H1 (cell line): ENCODE measurements at regions not wholly inside any gene's neighbourhood (a gene's known extent, or its start where the extent isn't known, plus 50 kb on each side); places are given as distances from the start of the nearest gene placed in this dataset.

Source experiments
- CTCF ChIA-PET: fragments of 300-600 bp; sonication (Branson Sonifier 250); formaldehyde crosslinking; loops from one replicate; lab custom pipeline; 2021; ENCODE audit not compliant: partially characterized antibody; lab: Charles Lee
- POLR2A ChIA-PET: fragments of 300-600 bp; sonication (Branson Sonifier 250); formaldehyde crosslinking; loops from one replicate; lab custom pipeline; 2021; ENCODE audit warnings: inconsistent platforms; ENCODE audit not compliant: partially characterized antibody; lab: Charles Lee
- DNase-seq, 2 experiments: peaks; one replicate each; pipeline versions ENCODE4 v3.0.0 to v3.0.0-alpha.2; 2010 to 2022; ENCODE audit warnings: low spot score in 2 of 2, low read depth in 1 of 2, mixed read lengths in 1 of 2
- FAIRE-seq: peaks from 2 replicates; lab custom pipeline; 2011; peaks lifted over from hg19 to GRCh38; lab: Jason Lieb, UNC
- H2AFZ ChIP-seq: 2 replicates; pipeline ENCODE4 v1.8.1; 2012; ENCODE audit warnings: low read length, inconsistent platforms
- H2AK5ac ChIP-seq: 2 replicates; pipeline ENCODE4 v1.6.1; 2013; ENCODE audit warnings: low read depth, low read length
- H2BK120ac ChIP-seq: replicated peaks from 2 replicates; pipeline ENCODE3; 2013; ENCODE audit warnings: low read depth, low read length, inconsistent platforms
- H2BK12ac ChIP-seq: 2 replicates; pipeline ENCODE4 v1.6.1; 2013; ENCODE audit warnings: low read depth, low read length
- H2BK15ac ChIP-seq: 2 replicates; pipeline ENCODE4 v1.6.1; 2013; ENCODE audit warnings: low read length
- H2BK20ac ChIP-seq: 2 replicates; pipeline ENCODE4 v1.6.1; 2013; ENCODE audit warnings: low read length
- H2BK5ac ChIP-seq: 2 replicates; pipeline ENCODE4 v1.6.1; 2013; ENCODE audit warnings: low read depth, low read length
- H3K14ac ChIP-seq: 2 replicates; pipeline ENCODE4 v1.6.1; 2013; ENCODE audit warnings: inconsistent platforms; ENCODE audit not compliant: insufficient read length
- H3K18ac ChIP-seq: 2 replicates; pipeline ENCODE4 v1.6.1; 2013; ENCODE audit warnings: low read length; ENCODE audit errors: extremely low read depth
- H3K23ac ChIP-seq: 2 replicates; pipeline ENCODE4 v1.6.1; 2013; ENCODE audit warnings: inconsistent platforms; ENCODE audit not compliant: insufficient read length
- H3K23me2 ChIP-seq: 2 replicates; pipeline ENCODE4 v1.6.1; 2013; ENCODE audit warnings: low read depth, low read length
- H3K27ac ChIP-seq: 2 replicates; pipeline ENCODE4 v1.6.1; 2011; ENCODE audit warnings: low read depth, low read length, inconsistent platforms
- H3K27me3 ChIP-seq, 4 experiments: replicated peaks in 1 of 4; 1 replicate in 1 of 4; 2 replicates in 3 of 4; pipeline versions ENCODE4 v1.6.1 to v1.8.1; 2011 to 2013; ENCODE audit warnings: low read length in 3 of 4, mild to moderate bottlenecking in 3 of 4, inconsistent platforms in 2 of 4, mixed read lengths in 2 of 4, moderate library complexity in 1 of 4; ENCODE audit not compliant: control insufficient read depth in 3 of 4, insufficient read depth in 3 of 4; ENCODE audit errors: extremely low read depth in 1 of 4
- H3K36me3 ChIP-seq, 4 experiments: 2 replicates each; pipeline versions ENCODE4 v1.6.1 to v1.8.1; 2011 to 2013; ENCODE audit warnings: mild to moderate bottlenecking in 4 of 4, low read length in 3 of 4, moderate library complexity in 2 of 4, control low read depth in 1 of 4, inconsistent platforms in 1 of 4; ENCODE audit not compliant: insufficient read depth in 4 of 4, control insufficient read depth in 2 of 4
- H3K4ac ChIP-seq: replicated peaks from 2 replicates; pipeline ENCODE3; 2013; ENCODE audit warnings: low read length, low read depth, mixed read lengths, inconsistent platforms; ENCODE audit not compliant: insufficient read length
- H3K4me1 ChIP-seq, 4 experiments: replicated peaks in 1 of 4; 1 replicate in 1 of 4; 2 replicates in 3 of 4; pipeline versions ENCODE4 v1.6.1 to v1.8.1; 2011 to 2013; ENCODE audit warnings: low read length in 3 of 4, inconsistent platforms in 2 of 4, mixed read lengths in 1 of 4; ENCODE audit not compliant: insufficient read depth in 4 of 4, control insufficient read depth in 3 of 4
- H3K4me2 ChIP-seq, 2 experiments: 2 replicates each; pipeline versions ENCODE4 v1.6.1 to v1.8.1; 2011 to 2013; ENCODE audit warnings: low read depth in 2 of 2, low read length in 2 of 2, control low read depth in 1 of 2, inconsistent platforms in 1 of 2, mild to moderate bottlenecking in 1 of 2; ENCODE audit not compliant: insufficient read depth in 1 of 2
- H3K4me3 ChIP-seq, 4 experiments: fragments of 200-600, 300-600 bp in 1 of 4; sonication (generic), shearing (Covaris generic), sonication (Bioruptor Twin) in 1 of 4; 2 replicates each; pipeline versions ENCODE4 v1.5.1 to v1.8.1; 2011 to 2016; ENCODE audit warnings: low read length in 4 of 4, low read depth in 3 of 4, control low read depth in 2 of 4, inconsistent platforms in 2 of 4, mild to moderate bottlenecking in 2 of 4, mixed read lengths in 1 of 4, moderate library complexity in 1 of 4; ENCODE audit not compliant: insufficient read depth in 2 of 4; ENCODE audit errors: extremely low read depth in 1 of 4
- H3K56ac ChIP-seq: replicated peaks from 2 replicates; pipeline ENCODE3; 2013; ENCODE audit warnings: low read depth, mild to moderate bottlenecking, mixed read lengths, low read length, inconsistent platforms; ENCODE audit not compliant: insufficient read length
- H3K79me1 ChIP-seq: 2 replicates; pipeline ENCODE4 v1.6.1; 2013; ENCODE audit warnings: low read depth, low read length, control low read depth
- H3K79me2 ChIP-seq, 2 experiments: 2 replicates each; pipeline versions ENCODE4 v1.6.1 to v1.8.1; 2012 to 2013; ENCODE audit warnings: low read length in 2 of 2, mild to moderate bottlenecking in 2 of 2, inconsistent platforms in 1 of 2; ENCODE audit not compliant: insufficient read depth in 2 of 2, control insufficient read depth in 1 of 2
- H3K9ac ChIP-seq, 4 experiments: replicated peaks in 1 of 4; 1 replicate in 1 of 4; 2 replicates in 3 of 4; pipeline versions ENCODE4 v1.6.1 to v1.8.1; 2011 to 2013; ENCODE audit warnings: low read depth in 3 of 4, low read length in 3 of 4, control low read depth in 2 of 4, mild to moderate bottlenecking in 2 of 4, moderate library complexity in 2 of 4, inconsistent platforms in 1 of 4; ENCODE audit errors: extremely low read depth in 1 of 4
- H3K9me3 ChIP-seq, 2 experiments: 2 replicates each; pipeline versions ENCODE4 v1.6.1 to v1.8.1; 2012 to 2013; ENCODE audit warnings: mild to moderate bottlenecking in 2 of 2, moderate library complexity in 2 of 2, control low read depth in 1 of 2, inconsistent platforms in 1 of 2, low read depth in 1 of 2, low read length in 1 of 2, mixed read lengths in 1 of 2; ENCODE audit not compliant: insufficient read depth in 2 of 2
- H4K20me1 ChIP-seq, 2 experiments: replicated peaks in 1 of 2; 2 replicates each; pipeline versions ENCODE3 to v1.8.1; 2011 to 2013; ENCODE audit warnings: inconsistent platforms in 2 of 2, low read length in 2 of 2, mild to moderate bottlenecking in 1 of 2; ENCODE audit not compliant: insufficient read depth in 2 of 2, control insufficient read depth in 1 of 2
- H4K5ac ChIP-seq: 2 replicates; pipeline ENCODE4 v1.6.1; 2013; ENCODE audit warnings: low read length, low read depth, mixed read lengths, inconsistent platforms; ENCODE audit not compliant: insufficient read length
- H4K8ac ChIP-seq: 2 replicates; pipeline ENCODE4 v1.8.0; 2013; ENCODE audit warnings: mild to moderate bottlenecking, moderate library complexity, low read length, inconsistent platforms; ENCODE audit not compliant: insufficient read depth; ENCODE audit errors: extremely low read depth
- H4K91ac ChIP-seq: replicated peaks from 2 replicates; pipeline ENCODE3; 2013; ENCODE audit warnings: low read length, mixed read lengths, inconsistent platforms; ENCODE audit not compliant: insufficient read length
- JUN ChIP-seq: IDR thresholded peaks from 2 replicates; pipeline ENCODE4 v1.6.1; 2011; ENCODE audit warnings: low read depth, mild to moderate bottlenecking, improper control_type of control experiment, low read length
- KDM5A ChIP-seq: fragments of 200-600 bp; IDR thresholded peaks from 2 replicates; pipeline ENCODE4 v1.7.1; 2012; ENCODE audit warnings: mild to moderate bottlenecking, low read length, inconsistent platforms, mixed read lengths
- SIX5 ChIP-seq: IDR thresholded peaks from 2 replicates; pipeline ENCODE4 v1.6.1; 2011; ENCODE audit warnings: mild to moderate bottlenecking, low read depth, low read length
- SP2 ChIP-seq: IDR thresholded peaks from 2 replicates; pipeline ENCODE4 v1.6.1; 2012; ENCODE audit warnings: mild to moderate bottlenecking, low read length, inconsistent platforms
- ZNF274 ChIP-seq: IDR thresholded peaks from 2 replicates; pipeline ENCODE4 v1.7.0; 2012; ENCODE audit warnings: low read length, borderline replicate concordance; ENCODE audit errors: extremely low read depth
- WGBS, 2 experiments: shearing (Covaris generic) in 1 of 2; methylation state at CpG; one replicate each; pipeline versions ENCODE4 v1.1.6 to v1.1.7; 2013 to 2015; ENCODE audit warnings: low lambda C conversion rate in 2 of 2, mixed read lengths in 2 of 2, inconsistent platforms in 1 of 2, low coverage in 1 of 2, missing lambda C conversion rate in 1 of 2; ENCODE audit not compliant: insufficient replicate concordance in 2 of 2, insufficient coverage in 1 of 2, insufficient read length in 1 of 2; ENCODE audit errors: extremely low coverage in 1 of 2, missing lambda C conversion rate in 1 of 2; 5-methylcytosine and 5-hydroxymethylcytosine counted together

DNA sequence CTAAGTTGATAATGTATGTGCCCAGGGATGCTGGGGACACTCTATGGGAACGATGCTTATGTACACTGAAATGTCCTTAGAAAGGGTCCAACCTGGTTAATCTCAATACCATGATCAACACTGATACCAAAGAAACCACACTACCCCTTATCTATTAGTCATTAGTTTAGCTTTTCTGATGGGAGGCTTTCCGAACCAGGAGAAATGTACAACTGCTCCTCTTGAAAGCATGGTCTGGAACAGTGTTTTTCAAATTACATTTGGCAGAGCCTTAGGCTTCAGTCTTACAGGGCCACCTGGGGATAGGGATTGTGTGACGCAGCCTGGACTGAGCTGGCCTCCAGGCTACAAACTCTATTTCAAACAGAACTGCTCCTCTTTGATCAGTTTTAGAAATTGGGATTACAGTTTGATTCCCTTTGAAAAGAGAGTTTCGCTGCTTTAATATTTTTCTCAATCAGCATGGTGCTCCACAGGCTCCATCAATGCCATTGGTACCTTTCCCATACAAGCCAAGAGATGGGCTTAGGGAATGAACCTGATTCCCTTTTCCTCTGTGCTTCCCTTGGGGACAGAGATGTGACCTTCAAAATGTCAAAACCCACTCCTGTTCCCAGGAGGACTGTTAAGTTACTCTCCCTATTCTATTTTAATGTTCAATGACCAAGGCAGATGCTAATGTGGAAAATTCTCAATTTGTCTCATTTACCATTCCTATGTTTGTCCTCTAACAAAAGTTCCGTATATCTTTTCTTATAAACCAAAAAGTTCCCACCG, 296.0 kb upstream of the ADAMTS9 start:
- Histone ChIP-seq H3K4me1 (no peaks in the 10 kb centered on the region), H4K5ac (no peak overlapping the region), H2BK5ac (no peak overlapping the region), H3K36me3 (no peaks in the 10 kb centered on the region), H3K79me2 (no peaks in the 10 kb centered on the region), H3K23ac (no peak overlapping the region), H2BK15ac (no peak overlapping the region), H3K14ac (no peak overlapping the region), H2AK5ac (no peak overlapping the region), H3K23me2 (no peaks in the 10 kb centered on the region), H2BK12ac (no peak overlapping the region), H3K4ac (no peak overlapping the region), H4K20me1 (no peaks in the 10 kb centered on the region), H3K4me2 (no peak overlapping the region), H3K56ac (no peak overlapping the region), H3K27me3 (no peaks in the 10 kb centered on the region), H4K91ac (no peak overlapping the region), H2BK20ac (no peak overlapping the region), H3K18ac (no peak overlapping the region), H3K4me3 (no peak overlapping the region), H3K9ac (no peak overlapping the region), H3K27ac (no peak overlapping the region), H3K79me1 (no peaks in the 10 kb centered on the region), H4K8ac (no peak overlapping the region), H3K9me3 (no peaks in the 10 kb centered on the region), H2AFZ (no peak overlapping the region), H2BK120ac (no peak overlapping the region)
- no peak for DNase-seq
- ChIA-PET CTCF (interaction anchor here (1.0 to 1.2 kb wide), 2 partner anchors 10 to 40 kb away, joined by 3 to 4 read pairs; no protein-coding TSS in a partner anchor), POLR2A (no interaction called here)
- TF ChIP-seq ZNF274, result no peak
- TF ChIP-seq JUN, result no peak
- no peak for TF ChIP-seq SP2
- TF ChIP-seq KDM5A, result no peak
- no peak for TF ChIP-seq SIX5
- 87% methylated on average over 6 of the region's 6 CpGs; no CpG with 5 or more reads in 1 of the 2 experiments for WGBS, 2 experiments
- no peak for FAIRE-seq
